GM18498 (cell line): ENCODE measurements at regions not wholly inside any gene's neighbourhood (a gene's known extent, or its start where the extent isn't known, plus 50 kb on each side); places are given as distances from the start of the nearest gene placed in this dataset.

Source experiments
- ATAC-seq: cut with Tn5 transposase; IDR thresholded peaks from one replicate; pipeline ENCODE4 v1.9.1; 2021; ENCODE audit warnings: mild to moderate bottlenecking, moderate library complexity; ENCODE audit not compliant: unreplicated experiment

DNA sequence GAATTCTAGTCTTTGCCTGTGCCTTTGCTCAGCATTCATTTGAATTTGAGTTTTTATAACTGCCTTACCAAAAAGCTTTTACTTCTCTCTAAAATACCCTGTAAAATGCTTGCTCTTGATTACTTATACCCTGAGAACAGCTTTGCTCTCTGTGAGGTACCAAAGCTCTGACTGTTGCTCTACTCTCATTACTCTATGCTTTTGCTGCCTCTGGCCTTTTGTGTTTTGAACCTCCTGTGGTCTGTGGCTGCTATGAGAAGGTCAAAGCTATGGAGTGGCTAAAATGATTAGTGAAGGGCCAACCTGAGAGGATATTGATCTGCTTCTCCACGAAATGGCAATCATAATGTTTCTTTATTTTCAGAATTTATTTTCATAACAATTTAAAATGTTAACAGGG lies 375.6 kb upstream of the IMPG1 start:
- ATAC-seq, result no peak

DNA sequence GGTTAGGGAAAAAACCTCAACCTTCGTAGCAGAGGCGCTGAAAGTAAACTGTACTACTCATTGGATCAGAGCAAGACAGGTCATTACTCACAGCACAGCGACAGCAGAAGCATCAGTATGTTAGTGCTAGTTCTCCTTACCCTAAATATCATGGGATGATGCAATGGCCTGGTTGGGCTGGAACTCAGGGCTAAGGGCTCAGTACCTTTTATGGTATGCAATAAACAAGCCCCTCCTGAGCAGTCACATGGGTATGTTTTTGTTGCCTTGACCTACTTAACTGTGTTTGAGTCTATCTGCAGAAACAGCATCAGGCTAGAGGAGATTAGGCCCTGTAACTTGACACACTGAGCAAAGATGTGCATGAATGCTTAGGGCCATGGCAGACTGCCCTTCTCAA lies 369.4 kb upstream of the IMPG1 start:
- ATAC-seq, result no peak

DNA sequence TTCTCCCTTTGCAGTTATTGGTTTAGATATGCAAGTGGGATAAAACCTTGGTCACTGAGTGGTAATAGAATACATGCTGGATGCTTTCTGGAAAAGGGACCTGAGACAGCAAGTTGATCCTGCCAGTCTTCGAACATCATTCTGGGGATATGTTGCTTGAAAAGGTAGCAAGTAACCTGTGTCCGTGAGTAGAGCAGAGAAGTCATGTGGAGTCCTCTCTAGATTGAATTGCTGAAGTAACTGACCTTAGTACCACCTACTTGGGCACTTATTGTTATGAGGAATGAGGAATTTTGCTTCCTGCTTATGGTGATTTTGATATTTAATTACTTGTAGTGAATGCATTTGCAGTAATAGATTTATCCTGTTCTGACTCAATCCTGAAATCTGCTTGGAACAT lies 367.3 kb upstream of the IMPG1 start:
- no peak for ATAC-seq

DNA sequence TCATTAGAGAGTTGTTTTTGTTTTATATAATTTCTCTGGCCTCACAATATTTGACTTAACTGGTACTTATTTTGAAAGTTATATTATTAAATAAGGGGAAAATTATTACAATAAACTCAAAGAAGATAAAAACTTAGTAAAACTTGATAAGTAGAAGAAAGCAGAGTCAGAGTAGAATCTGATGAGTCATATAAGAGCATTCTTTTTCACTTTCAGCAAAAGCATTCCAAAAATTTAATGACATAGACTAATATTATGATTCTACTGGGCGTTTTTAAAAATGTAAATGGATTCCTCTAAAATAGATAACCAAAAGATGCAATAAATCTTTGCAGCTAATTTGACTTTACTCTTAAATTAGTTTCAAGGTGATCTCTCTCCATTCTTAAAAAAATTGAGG lies 366.3 kb upstream of the IMPG1 start:
- ATAC-seq, result no peak

DNA sequence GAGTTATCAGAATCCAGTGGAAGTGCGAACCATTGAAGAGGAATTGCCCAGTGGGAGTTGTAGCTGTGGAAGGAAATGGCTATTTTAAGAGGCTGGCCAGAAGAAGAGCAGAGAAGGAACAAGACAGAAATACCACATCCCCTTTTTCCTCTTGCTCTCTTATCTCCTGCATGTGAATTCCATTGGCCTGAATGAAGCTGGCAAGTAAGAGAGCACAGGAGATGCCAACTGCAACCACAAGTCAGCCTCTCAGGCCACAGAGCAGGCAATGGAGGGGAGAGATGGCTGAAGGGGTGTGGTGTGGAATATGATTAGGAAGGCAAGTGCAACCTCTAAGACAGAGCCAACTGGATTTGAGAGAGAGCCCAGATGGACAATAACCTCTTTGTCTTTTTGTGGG lies 362.7 kb upstream of the IMPG1 start:
- ATAC-seq, result no peak

DNA sequence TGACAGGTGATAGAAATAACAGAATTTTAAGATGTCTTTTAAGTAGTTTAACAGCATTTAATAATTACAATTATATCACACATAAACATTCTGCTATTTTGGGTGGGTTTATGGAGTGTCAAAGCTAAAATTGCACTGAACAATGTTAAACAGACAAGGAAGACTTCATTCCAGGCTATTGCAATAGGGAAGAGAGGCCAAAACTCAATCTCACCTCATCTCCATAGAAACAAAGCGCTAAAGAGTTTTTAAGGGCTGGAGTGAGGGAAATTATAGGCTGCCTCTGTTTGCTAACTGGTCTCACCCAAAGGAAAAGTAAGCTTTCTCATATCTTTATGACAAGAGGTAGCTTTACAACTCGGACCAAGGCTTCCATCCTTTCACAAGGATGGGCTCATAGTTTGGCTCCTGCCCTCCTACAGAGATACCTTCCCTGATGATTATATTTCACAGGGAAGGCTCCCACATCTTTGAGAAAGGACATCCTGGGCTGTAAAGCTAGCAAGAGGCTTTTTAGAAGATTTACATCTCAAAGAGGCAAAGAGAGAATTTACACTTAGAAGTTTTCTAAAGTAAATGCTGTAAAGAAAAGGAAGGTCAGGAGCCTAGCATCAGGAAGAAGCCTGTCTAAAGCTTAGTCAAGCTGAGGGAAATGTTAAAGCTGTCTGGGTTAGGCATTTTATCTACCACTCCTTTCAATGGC lies 350.2 kb upstream of the IMPG1 start:
- no peak for ATAC-seq

DNA sequence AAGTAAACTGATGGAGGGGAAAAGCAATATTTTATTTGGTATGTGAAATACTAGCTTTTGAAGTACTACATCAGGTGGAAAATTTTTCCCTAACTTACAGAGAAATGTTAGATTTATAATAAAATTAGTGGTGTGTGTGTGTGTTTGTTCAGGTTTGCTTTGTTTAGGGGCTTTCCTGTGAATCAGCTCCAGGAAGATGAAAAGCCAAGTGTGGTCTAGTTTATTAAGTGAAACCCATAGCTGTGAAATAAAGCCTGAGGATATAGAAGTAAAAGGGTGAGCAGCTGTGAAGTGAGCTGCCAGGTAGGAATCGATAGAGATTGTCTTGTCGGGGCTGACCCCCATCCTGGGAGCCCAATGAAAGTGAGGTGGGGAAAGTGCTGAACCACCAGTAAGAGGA lies 347.6 kb upstream of the IMPG1 start:
- peak; percentile 63 for ATAC-seq

DNA sequence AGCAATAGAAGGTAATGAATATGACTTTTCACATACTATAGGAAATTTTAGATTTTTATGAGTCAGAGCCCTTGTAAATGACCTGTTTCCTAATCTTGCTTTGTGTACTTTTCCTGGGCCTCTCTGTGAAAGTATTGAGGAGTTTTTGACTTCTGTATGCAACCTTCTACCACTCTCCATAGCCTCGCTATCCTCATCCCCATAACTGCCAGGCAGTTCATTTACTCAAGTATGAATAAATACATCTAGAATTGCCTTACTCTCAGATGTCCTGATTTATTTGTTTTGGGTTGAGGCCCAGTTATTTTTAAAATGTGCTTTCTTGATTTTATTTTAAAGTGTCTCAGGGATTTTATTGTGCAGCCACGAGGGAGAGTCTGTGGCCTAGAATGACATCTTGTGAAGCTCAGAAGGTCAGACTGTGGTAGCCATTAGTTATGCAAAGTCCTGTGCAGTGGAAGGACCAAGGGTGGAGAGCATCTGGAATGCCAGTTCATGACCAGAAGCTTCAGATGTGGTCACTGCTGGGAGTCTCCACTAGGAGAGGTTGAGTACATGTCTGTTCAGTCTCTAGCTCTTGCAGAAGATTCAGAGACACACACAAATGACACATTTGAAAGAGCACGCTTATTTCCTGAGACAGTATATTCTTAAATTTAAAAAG lies 346.2 kb upstream of the IMPG1 start:
- no peak for ATAC-seq

DNA sequence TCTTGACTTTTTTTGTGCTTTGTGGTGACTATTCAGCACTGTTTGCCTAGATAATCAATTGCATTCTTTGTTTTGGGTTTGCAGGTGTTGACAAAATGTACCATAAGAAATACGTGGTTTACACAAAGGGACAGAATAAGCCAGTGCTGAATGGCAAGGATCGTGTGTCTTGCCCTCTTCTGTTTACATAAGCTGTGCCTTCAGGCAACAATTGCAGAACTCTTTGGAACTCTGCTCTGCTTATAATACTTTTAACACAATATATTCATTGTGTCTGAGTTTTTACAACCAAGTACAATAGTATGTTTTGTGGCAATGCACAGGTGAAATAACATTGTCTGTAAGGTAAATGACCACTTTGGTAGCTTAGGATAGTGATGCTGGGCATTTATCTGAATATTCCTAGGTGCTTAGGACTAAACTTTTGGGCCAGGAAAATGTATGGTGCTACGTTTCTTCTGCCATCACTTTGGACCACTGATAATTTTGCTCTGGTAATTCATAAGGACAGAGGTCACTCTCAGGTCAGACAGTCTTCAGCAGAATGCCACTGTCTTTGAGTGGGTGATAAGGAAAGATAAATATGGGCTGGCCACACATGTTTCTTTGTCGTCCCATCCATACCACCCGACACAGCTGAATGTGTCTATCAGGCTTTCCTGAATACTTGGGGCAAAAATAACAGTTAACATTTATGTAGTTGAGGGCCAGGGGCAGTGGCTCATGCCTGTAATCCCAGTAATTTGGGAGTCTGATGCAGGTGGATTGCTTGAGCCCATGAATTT lies 344.6 kb upstream of the IMPG1 start:
- ATAC-seq, result no peak

DNA sequence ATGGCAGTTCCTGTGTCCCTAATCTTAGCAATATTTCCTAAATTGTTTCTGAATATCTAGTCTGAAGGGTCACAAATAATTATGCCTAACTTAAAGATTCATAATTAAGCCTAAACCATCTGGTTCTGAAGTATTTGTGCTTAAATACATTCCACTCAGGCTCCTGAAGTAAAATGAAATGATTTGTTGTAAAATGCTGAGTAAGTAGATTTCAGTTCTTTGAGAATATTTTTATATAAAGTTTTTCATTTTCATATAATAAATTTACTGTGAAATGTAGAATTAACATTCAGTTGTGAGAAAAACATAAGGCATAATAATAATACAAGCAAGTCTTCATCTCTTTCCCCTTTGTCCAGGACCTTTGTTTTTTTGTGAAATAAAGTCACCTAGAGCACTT lies 330.6 kb upstream of the IMPG1 start:
- no peak for ATAC-seq

DNA sequence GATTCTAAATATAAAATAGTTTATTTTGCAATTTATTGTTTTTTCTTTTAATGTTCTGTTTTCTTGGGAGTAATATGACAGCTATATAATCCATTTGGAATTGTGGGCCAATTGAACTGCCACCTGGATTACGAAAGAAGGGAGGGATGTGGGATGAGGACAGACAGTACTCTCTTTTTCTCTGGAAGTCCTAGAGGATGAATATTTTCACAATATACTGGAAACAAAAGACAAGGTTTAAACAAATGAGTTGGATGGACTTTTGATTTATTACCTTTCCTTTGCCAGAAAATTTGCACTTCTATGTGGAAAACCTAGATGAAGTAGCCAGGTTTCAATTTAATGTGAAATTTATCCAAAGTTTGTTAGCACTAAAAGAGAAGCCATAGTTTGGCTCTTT lies 325.5 kb upstream of the IMPG1 start:
- no peak for ATAC-seq

DNA sequence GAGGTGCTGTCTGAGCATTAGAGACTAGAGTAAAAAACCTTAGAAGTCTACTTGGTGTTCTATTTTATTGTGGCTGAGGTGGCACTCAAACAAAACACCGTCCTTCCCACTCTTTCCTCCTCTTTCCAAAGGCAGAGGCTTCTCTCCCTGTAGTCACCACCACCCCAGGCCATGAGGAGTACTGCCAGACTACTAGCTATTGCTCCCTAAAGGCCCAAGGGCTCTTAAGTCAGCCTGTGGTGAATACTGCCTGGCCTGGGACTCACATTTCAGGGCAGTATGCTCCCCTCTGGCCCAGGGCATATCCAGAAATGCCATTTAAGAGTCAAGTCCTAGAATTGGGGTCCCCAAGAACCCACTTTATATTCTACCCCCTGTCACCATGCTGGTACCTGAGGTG lies 309.7 kb upstream of the IMPG1 start:
- ATAC-seq, result no peak

DNA sequence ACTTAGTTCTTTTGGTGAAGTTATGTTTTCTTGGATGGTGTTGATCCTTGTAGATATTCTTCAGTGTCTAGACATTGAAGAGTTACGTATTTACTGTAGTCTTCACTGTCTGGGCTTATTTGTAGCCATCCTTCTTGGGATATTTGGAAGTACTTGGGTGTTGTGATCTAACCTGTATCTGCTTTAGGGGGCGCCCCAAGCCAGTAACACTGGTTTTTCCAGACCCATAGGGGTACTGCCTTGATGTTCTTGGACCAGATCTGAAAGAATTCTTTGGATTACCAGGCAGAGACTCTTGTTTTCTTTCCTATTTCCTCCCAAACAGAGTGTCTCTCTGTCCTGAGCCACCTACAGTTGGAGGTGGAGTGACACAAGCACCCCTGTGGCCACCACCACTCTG lies 309.1 kb upstream of the IMPG1 start:
- ATAC-seq, result no peak

DNA sequence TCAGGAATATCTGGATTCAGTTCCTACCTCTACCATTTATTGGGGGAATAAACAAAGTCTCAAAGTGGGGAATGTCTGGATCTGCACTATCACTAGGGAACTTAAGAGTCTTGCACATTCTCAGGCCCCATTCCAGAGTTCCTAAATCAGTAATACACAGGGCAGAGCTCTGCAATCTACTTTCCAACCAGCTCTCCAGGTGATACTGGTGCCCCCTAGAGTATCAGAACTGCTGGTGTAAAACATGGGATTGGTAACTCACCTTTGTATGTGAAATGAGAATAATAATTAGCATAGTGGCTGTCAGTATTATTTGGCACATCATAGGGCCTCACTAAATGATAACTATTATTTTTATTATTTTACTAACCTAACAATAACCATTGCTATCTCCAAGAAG lies 278.8 kb upstream of the IMPG1 start:
- ATAC-seq, result no peak

DNA sequence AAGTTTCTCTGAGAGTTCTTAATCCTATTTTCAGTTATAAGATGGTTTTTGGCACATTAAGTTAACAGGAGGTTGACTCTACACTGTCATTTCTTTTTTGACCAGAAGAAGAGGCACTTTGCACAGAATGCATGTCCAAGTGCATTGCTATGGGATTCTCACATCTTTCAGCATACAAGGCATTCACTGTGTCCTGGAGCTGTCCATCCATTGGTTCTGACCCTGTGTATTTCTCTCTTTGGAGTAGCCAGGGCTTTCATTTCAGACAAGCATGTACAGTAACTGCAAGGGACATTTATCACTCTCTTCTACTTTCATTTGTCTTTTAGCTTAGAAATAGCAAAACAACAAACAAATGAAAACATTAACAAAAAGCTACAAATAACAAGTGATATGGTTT lies 275.1 kb upstream of the IMPG1 start:
- ATAC-seq, result no peak

DNA sequence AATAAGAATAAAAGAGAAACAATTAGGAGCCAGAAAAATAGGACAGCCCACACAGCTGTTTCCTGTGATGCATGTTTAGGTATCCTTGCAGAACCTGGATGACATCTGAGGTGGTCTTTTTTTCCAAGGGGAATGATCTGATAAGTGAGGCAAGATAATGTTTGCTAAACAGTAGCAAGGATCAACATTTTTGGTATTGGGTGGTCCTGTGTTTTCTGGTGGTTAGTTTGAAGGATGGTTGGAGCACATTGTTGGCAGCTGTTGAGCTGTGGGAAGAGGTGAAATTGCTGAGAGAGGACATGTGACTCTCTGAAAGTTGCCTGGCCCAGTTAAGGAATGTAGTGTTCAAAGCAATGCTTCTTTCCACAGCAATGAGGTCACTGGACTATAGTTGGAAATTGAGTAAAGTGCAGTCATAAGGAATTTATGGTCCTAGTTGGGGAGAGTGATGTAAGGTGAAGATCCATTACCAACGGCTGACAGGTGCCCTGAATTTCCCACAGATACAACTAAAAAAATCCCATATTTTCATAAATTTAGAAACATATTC lies 270.2 kb upstream of the IMPG1 start:
- ATAC-seq, result no peak

DNA sequence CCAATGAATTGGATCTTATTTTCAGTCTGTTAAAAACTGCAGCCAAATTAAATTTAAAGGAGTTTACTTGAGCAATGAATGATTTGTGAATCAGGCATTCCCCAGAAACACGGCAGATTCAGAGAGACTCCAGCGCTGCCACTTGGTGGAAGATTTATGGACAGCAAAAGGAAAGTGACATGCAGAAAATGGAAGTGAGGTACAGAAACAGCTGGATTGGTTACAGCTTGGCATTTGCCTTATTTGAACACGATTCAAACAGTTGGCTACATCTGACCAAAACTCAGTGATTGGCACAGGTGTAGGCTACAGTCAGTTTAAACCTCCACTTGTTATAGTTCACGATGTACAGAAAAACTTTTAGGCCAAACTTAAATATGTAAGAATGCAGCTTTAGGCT lies 257.6 kb upstream of the IMPG1 start:
- ATAC-seq, result no peak

DNA sequence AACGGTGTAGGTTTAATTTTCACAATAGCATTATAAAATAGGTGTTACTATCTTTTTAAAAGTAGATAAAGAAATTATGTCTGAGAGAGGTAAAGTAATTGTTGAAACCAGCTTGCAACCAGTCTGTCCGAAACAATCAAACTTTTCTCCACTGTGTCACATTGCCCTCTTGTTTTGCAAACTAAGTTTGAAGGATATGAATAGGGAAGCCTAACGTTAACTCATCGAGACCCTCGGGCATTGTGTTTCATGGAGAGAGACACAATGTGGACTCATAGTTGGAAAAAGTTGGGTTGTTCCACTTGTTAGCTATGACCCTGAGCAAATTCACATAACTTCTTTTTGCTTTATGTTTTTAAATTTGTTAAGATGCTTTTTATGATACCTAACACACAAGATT lies 254.4 kb upstream of the IMPG1 start:
- ATAC-seq, result no peak
